H9 (cell line): ENCODE measurements at regions not wholly inside any gene's neighbourhood (a gene's known extent, or its start where the extent isn't known, plus 50 kb on each side); places are given as distances from the start of the nearest gene placed in this dataset.

ENCODE experiments used
- DNase-seq: peaks from one replicate; pipeline ENCODE4 v3.0.0-alpha.2; 2017
- H2AFZ ChIP-seq: one replicate; pipeline ENCODE4 v1.6.1; 2013; ENCODE audit warnings: mild to moderate bottlenecking, low read length, control low read depth, moderate library complexity
- H2AK5ac ChIP-seq: 2 replicates; pipeline ENCODE4 v1.6.1; 2013; ENCODE audit warnings: low read length, control low read depth, mixed read lengths; ENCODE audit not compliant: insufficient read length
- H2BK120ac ChIP-seq: one replicate; pipeline ENCODE4 v1.6.1; 2013; ENCODE audit warnings: low read depth, mild to moderate bottlenecking, low read length, control low read depth, inconsistent platforms; ENCODE audit not compliant: poor library complexity, severe bottlenecking
- H2BK12ac ChIP-seq: 2 replicates; pipeline ENCODE4 v1.6.1; 2013; ENCODE audit warnings: low read length, control low read depth, mixed read lengths, low read depth; ENCODE audit not compliant: insufficient read length
- H2BK15ac ChIP-seq: 2 replicates; pipeline ENCODE4 v1.6.1; 2013; ENCODE audit warnings: low read depth, low read length, control low read depth
- H2BK20ac ChIP-seq: one replicate; pipeline ENCODE4 v1.6.1; 2013; ENCODE audit warnings: low read depth, mild to moderate bottlenecking, low read length, control low read depth, inconsistent platforms; ENCODE audit not compliant: poor library complexity, severe bottlenecking
- H2BK5ac ChIP-seq: 2 replicates; pipeline ENCODE4 v1.6.1; 2013; ENCODE audit warnings: low read length, control low read depth, mixed read lengths; ENCODE audit not compliant: insufficient read length
- H3K14ac ChIP-seq: 2 replicates; pipeline ENCODE4 v1.6.1; 2013; ENCODE audit warnings: low read length, control low read depth; ENCODE audit not compliant: insufficient read depth
- H3K18ac ChIP-seq: 2 replicates; pipeline ENCODE4 v1.6.1; 2013; ENCODE audit warnings: low read depth, mild to moderate bottlenecking, mixed read lengths, low read length, control low read depth; ENCODE audit not compliant: insufficient read length
- H3K23ac ChIP-seq: 2 replicates; pipeline ENCODE4 v1.6.1; 2013; ENCODE audit warnings: low read length, control low read depth, mixed read lengths, low read depth; ENCODE audit not compliant: insufficient read length
- H3K23me2 ChIP-seq: 2 replicates; pipeline ENCODE4 v1.6.1; 2013; ENCODE audit warnings: low read depth, mild to moderate bottlenecking, mixed read lengths, low read length, control low read depth; ENCODE audit not compliant: insufficient read length, poor library complexity, severe bottlenecking
- H3K27ac ChIP-seq: 2 replicates; pipeline ENCODE4 v1.5.1; 2013; ENCODE audit warnings: low read length, control low read depth, mixed read lengths, low read depth; ENCODE audit not compliant: insufficient read length
- H3K27me3 ChIP-seq: 2 replicates; pipeline ENCODE4 v1.6.1; 2013; ENCODE audit warnings: low read length, control low read depth, inconsistent platforms; ENCODE audit not compliant: insufficient read depth
- H3K4ac ChIP-seq: 2 replicates; pipeline ENCODE4 v1.6.1; 2013; ENCODE audit warnings: low read depth, mild to moderate bottlenecking, control low read depth, inconsistent platforms, low read length, moderate library complexity
- H3K4me1 ChIP-seq: 2 replicates; pipeline ENCODE4 v1.6.1; 2013; ENCODE audit warnings: low read length, control low read depth, inconsistent platforms; ENCODE audit not compliant: insufficient read depth
- H3K4me2 ChIP-seq: 2 replicates; pipeline ENCODE4 v1.6.1; 2013; ENCODE audit warnings: low read length, control low read depth, mixed read lengths; ENCODE audit not compliant: insufficient read length, insufficient read depth
- H3K56ac ChIP-seq: 2 replicates; pipeline ENCODE4 v1.6.1; 2013; ENCODE audit warnings: low read depth, mild to moderate bottlenecking, mixed read lengths, low read length, control low read depth; ENCODE audit not compliant: insufficient read length
- H3K79me1 ChIP-seq: 2 replicates; pipeline ENCODE4 v1.6.1; 2013; ENCODE audit warnings: low read depth, mild to moderate bottlenecking, moderate library complexity, low read length, control low read depth, inconsistent platforms; ENCODE audit not compliant: insufficient read depth, poor library complexity, severe bottlenecking
- H3K79me2 ChIP-seq: 2 replicates; pipeline ENCODE4 v1.6.1; 2013; ENCODE audit warnings: low read length, control low read depth, inconsistent platforms; ENCODE audit not compliant: insufficient read depth
- H3K9ac ChIP-seq: 2 replicates; pipeline ENCODE4 v1.6.1; 2013; ENCODE audit warnings: low read length, control low read depth, mixed read lengths; ENCODE audit not compliant: insufficient read length; ENCODE audit errors: extremely low read depth
- H3K9me3 ChIP-seq: one replicate; pipeline ENCODE4 v1.6.1; 2013; ENCODE audit warnings: low read depth, low read length, inconsistent platforms; ENCODE audit not compliant: control insufficient read depth
- H3T11ph ChIP-seq: one replicate; pipeline ENCODE4 v1.6.1; 2013; ENCODE audit warnings: mild to moderate bottlenecking, low read length, control low read depth, inconsistent platforms
- H4K20me1 ChIP-seq: one replicate; pipeline ENCODE4 v1.6.1; 2013; ENCODE audit not compliant: control insufficient read depth, insufficient read length, insufficient read depth
- H4K5ac ChIP-seq: 2 replicates; pipeline ENCODE4 v1.6.1; 2013; ENCODE audit warnings: low read depth, mild to moderate bottlenecking, mixed read lengths, low read length, control low read depth; ENCODE audit not compliant: insufficient read length
- H4K8ac ChIP-seq: replicated peaks from 2 replicates; pipeline ENCODE4 v1.6.1; 2013; ENCODE audit warnings: low read length, control low read depth, mixed read lengths, low read depth; ENCODE audit not compliant: insufficient read length
- H4K91ac ChIP-seq: 2 replicates; pipeline ENCODE4 v1.6.1; 2013; ENCODE audit warnings: low read depth, mild to moderate bottlenecking, moderate library complexity, mixed read lengths, low read length, control low read depth; ENCODE audit not compliant: insufficient read length
- H3K27ac Mint-ChIP-seq, 3 experiments: 2 replicates in 2 of 3; 3 replicates in 1 of 3; pipeline ENCODE4 v1.8.0; 2020 to 2021; ENCODE audit warnings: mixed read lengths in 3 of 3, mild to moderate bottlenecking in 1 of 3, moderate library complexity in 1 of 3
- H3K27me3 Mint-ChIP-seq: 2 replicates; pipeline ENCODE4 v1.8.0; 2021; ENCODE audit warnings: low read depth, mild to moderate bottlenecking, moderate library complexity, mixed read lengths
- H3K36me3 Mint-ChIP-seq, 3 experiments: 2 replicates in 2 of 3; 3 replicates in 1 of 3; pipeline ENCODE4 v1.8.0; 2020 to 2021; ENCODE audit warnings: low read depth in 3 of 3, mixed read lengths in 3 of 3; ENCODE audit not compliant: insufficient read depth in 1 of 3
- H3K4me1 Mint-ChIP-seq, 2 experiments: 2 replicates each; pipeline ENCODE4 v1.8.0; 2020; ENCODE audit warnings: mixed read lengths in 2 of 2
- H3K4me3 Mint-ChIP-seq, 2 experiments: 2 replicates in 1 of 2; 3 replicates in 1 of 2; pipeline ENCODE4 v1.8.0; 2020 to 2021; ENCODE audit warnings: mild to moderate bottlenecking in 2 of 2, mixed read lengths in 2 of 2, moderate library complexity in 1 of 2
- H3K9me3 Mint-ChIP-seq, 2 experiments: 2 replicates in 1 of 2; 3 replicates in 1 of 2; pipeline ENCODE4 v1.8.0; 2020; ENCODE audit warnings: mild to moderate bottlenecking in 2 of 2, mixed read lengths in 2 of 2, moderate library complexity in 1 of 2
- WGBS: extraction: QIAGEN DNeasy Blood & Tissue Kit; methylation state at CpG from one replicate; pipeline ENCODE4 v1.1.7; 2013; ENCODE audit warnings: missing lambda C conversion rate, low lambda C conversion rate, mixed read lengths; ENCODE audit not compliant: insufficient read length; ENCODE audit errors: extremely low coverage; 5-methylcytosine and 5-hydroxymethylcytosine counted together
- TF ChIP-seq, protein P1 (sequence below): fragments of 200-600 bp; sonication (generic); conservative IDR thresholded peaks from 3 replicates; pipeline ENCODE4 v1.8.0; 2021; ENCODE audit warnings: antibody characterized with exemption, mild to moderate bottlenecking

GRCh38 chr6:134532694-134533624 is 215.0 kb upstream of the SGK1 start:
- Histone ChIP-seq H2AFZ (no peak overlapping the region), H2BK12ac (no peak overlapping the region), H4K5ac (no peak overlapping the region), H3K23me2 (no peaks in the 10 kb centered on the region), H3K27ac (no peak overlapping the region), H3K79me1 (no peaks in the 10 kb centered on the region), H2BK15ac (no peak overlapping the region), H4K91ac (no peak overlapping the region), H3K27me3 (no peaks in the 10 kb centered on the region), H2AK5ac (no peak overlapping the region), H4K8ac (no peak overlapping the region), H3K18ac (no peak overlapping the region), H3K4ac (no peak overlapping the region), H4K20me1 (no peaks in the 10 kb centered on the region), H3K9ac (no peak overlapping the region), H3K56ac (no peak overlapping the region), H3K23ac (no peak overlapping the region), H2BK5ac (no peak overlapping the region), H2BK120ac (no peak overlapping the region), H3K4me2 (no peak overlapping the region), H2BK20ac (no peak overlapping the region), H3K79me2 (no peaks in the 10 kb centered on the region), H3K9me3 (no peaks in the 10 kb centered on the region), H3K4me1 (0 out of 2 replicates have a peak, but pooled peaks cover 2% of the 10 kb centered on the region), H3T11ph (no peak overlapping the region), H3K14ac (no peak overlapping the region)
- no peak overlapping the region for H3K4me3 Mint-ChIP-seq
- H3K27me3 Mint-ChIP-seq, result no peaks in the 10 kb centered on the region
- H3K9me3 Mint-ChIP-seq, result no peaks in the 10 kb centered on the region; a peak in 2 of 5 replicates
- no peaks in the 10 kb centered on the region for H3K36me3 Mint-ChIP-seq
- WGBS, result no CpG with 5 or more reads among the region's 8 CpGs
- TF ChIP-seq, protein P1, sequence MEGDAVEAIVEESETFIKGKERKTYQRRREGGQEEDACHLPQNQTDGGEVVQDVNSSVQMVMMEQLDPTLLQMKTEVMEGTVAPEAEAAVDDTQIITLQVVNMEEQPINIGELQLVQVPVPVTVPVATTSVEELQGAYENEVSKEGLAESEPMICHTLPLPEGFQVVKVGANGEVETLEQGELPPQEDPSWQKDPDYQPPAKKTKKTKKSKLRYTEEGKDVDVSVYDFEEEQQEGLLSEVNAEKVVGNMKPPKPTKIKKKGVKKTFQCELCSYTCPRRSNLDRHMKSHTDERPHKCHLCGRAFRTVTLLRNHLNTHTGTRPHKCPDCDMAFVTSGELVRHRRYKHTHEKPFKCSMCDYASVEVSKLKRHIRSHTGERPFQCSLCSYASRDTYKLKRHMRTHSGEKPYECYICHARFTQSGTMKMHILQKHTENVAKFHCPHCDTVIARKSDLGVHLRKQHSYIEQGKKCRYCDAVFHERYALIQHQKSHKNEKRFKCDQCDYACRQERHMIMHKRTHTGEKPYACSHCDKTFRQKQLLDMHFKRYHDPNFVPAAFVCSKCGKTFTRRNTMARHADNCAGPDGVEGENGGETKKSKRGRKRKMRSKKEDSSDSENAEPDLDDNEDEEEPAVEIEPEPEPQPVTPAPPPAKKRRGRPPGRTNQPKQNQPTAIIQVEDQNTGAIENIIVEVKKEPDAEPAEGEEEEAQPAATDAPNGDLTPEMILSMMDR, result no peak
- no peak for DNase-seq
- no peak overlapping the region for H3K27ac Mint-ChIP-seq
- peaks cover 0 to 8% of the 10 kb centered on the region in 2 experiments; a peak in 2 of 4 replicates for H3K4me1 Mint-ChIP-seq
